ENCODE measurements at regions not wholly inside any gene's neighbourhood (a gene's known extent, or its start where the extent isn't known, plus 50 kb on each side); places are given as distances from the start of the nearest gene placed in this dataset.

GRCh38 chr2:226151157-226151556, 648.5 kb downstream of the IRS1 start:
- no peak overlapping the region for H3K4me3 ChIP-seq

GRCh38 chr2:226143091-226143490, 656.5 kb downstream of the IRS1 start:
- Histone ChIP-seq H3K36me3 (no peaks in the 10 kb centered on the region), H3K4me1 (no peaks in the 10 kb centered on the region), H3K9me3 (replicated peaks) (no peaks in the 10 kb centered on the region), H3K27me3 (ENCODE audit: low read depth) (no peaks in the 10 kb centered on the region), H3K4me3 (no peak overlapping the region), H3K27ac (replicated peaks) (no peak overlapping the region)
- DNase-seq, result no peak
- intact Hi-C loops (cut with micrococcal nuclease), result no loop called here
- TF ChIP-seq, protein P1, sequence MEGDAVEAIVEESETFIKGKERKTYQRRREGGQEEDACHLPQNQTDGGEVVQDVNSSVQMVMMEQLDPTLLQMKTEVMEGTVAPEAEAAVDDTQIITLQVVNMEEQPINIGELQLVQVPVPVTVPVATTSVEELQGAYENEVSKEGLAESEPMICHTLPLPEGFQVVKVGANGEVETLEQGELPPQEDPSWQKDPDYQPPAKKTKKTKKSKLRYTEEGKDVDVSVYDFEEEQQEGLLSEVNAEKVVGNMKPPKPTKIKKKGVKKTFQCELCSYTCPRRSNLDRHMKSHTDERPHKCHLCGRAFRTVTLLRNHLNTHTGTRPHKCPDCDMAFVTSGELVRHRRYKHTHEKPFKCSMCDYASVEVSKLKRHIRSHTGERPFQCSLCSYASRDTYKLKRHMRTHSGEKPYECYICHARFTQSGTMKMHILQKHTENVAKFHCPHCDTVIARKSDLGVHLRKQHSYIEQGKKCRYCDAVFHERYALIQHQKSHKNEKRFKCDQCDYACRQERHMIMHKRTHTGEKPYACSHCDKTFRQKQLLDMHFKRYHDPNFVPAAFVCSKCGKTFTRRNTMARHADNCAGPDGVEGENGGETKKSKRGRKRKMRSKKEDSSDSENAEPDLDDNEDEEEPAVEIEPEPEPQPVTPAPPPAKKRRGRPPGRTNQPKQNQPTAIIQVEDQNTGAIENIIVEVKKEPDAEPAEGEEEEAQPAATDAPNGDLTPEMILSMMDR (IDR thresholded peaks at IDR 0.05; ENCODE audit: borderline replicate concordance), result no peak

More at GRCh38 chr2:226151157-226151556, 648.5 kb downstream of the IRS1 start:
- peaks cover 7% of the 10 kb centered on the region for H3K4me1 ChIP-seq
- no peaks in the 10 kb centered on the region for H3K9me3 ChIP-seq (replicated peaks)
- no peaks in the 10 kb centered on the region for H3K36me3 ChIP-seq
- DNase-seq, result no peak
- TF ChIP-seq, protein P1 (IDR thresholded peaks at IDR 0.05; ENCODE audit: borderline replicate concordance), result no peak
- H3K27ac ChIP-seq (replicated peaks), result no peak overlapping the region
- no peaks in the 10 kb centered on the region for H3K27me3 ChIP-seq (ENCODE audit: low read depth)
- intact Hi-C loops (cut with micrococcal nuclease), result no loop called here

DNA sequence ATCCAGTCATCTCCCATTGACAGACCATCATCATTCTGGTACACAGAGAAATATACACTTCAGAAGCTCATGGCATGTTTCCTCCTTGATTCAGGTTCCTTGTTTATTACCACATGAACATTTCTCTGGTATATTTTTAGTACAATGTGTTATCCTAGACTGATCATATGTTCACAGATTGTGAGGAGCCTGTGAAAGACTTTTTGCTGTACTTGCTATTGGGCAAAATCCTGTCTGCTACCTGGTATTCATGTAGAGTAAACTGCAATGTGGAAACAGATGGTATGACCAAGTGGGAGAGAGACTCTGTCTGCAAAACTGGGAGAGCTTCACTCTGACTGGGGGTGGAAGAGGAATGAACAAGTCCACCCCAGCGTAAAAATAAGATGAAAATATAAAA, 657.2 kb downstream of the IRS1 start:
- intact Hi-C loops (cut with micrococcal nuclease), result no loop called here
- TF ChIP-seq, protein P1 (IDR thresholded peaks at IDR 0.05; ENCODE audit: borderline replicate concordance), result no peak
- H3K36me3 ChIP-seq, result no peaks in the 10 kb centered on the region
- no peaks in the 10 kb centered on the region for H3K9me3 ChIP-seq (replicated peaks)
- H3K27ac ChIP-seq (replicated peaks), result no peak overlapping the region
- no peaks in the 10 kb centered on the region for H3K4me1 ChIP-seq
- no peak overlapping the region for H3K4me3 ChIP-seq
- no peaks in the 10 kb centered on the region for H3K27me3 ChIP-seq (ENCODE audit: low read depth)
- no peak for DNase-seq

DNA sequence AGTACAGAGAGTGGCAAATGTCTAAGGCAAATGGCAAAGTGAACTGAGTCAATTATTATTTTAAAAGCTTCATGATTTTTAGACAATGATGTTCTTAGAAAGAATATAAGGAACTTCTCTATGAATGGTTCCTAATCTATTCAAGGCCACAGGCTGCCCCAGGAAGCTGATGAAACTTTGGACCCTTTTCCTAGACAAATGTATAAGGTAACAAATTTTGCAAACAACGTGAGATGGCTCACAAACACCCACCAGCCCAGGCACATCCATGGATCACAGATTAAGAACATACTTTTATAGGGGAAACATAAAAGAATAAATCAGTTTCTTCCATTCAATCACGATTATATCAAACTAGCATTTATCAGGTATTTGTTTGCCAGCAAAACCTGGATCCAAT, 659.0 kb downstream of the IRS1 start:
- H3K36me3 ChIP-seq, result no peaks in the 10 kb centered on the region
- H3K27ac ChIP-seq (replicated peaks), result no peak overlapping the region
- TF ChIP-seq, protein P1 (IDR thresholded peaks at IDR 0.05; ENCODE audit: borderline replicate concordance), result no peak
- no peaks in the 10 kb centered on the region for H3K27me3 ChIP-seq (ENCODE audit: low read depth)
- H3K4me1 ChIP-seq, result no peaks in the 10 kb centered on the region
- H3K4me3 ChIP-seq, result no peak overlapping the region
- intact Hi-C loops (cut with micrococcal nuclease), result no loop called here
- no peaks in the 10 kb centered on the region for H3K9me3 ChIP-seq (replicated peaks)
- no peak for DNase-seq

DNA sequence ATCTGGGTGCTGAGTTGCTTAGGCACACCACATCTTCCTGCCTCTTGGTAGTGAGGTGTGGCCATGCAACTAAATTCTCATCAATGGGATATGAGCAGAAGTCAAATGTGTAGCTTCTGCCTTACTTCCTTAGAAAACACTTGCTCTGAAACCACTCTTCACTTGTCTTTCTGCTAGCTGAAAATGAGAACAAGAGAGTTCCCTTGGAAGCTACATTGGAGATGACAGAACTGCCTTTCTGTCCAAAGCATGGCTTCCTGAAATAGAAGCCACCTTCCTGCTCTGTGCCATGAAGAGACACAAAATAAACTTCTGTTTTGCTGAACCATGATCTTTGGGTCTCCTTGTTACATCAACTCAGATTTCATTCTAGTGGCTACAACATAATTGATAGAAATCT, 659.9 kb downstream of the IRS1 start:
- H3K27me3 ChIP-seq (ENCODE audit: low read depth), result no peaks in the 10 kb centered on the region
- H3K4me1 ChIP-seq, result no peaks in the 10 kb centered on the region
- no peak for DNase-seq
- no peak overlapping the region for H3K27ac ChIP-seq (replicated peaks)
- H3K36me3 ChIP-seq, result no peaks in the 10 kb centered on the region
- TF ChIP-seq, protein P1 (IDR thresholded peaks at IDR 0.05; ENCODE audit: borderline replicate concordance), result no peak
- H3K9me3 ChIP-seq (replicated peaks), result no peaks in the 10 kb centered on the region
- H3K4me3 ChIP-seq, result no peak overlapping the region
- intact Hi-C loops (cut with micrococcal nuclease), result no loop called here

Data from left ventricle myocardium inferior (tissue), 1 donor.